ENCODE measurements at regions not wholly inside any gene's neighbourhood (a gene's known extent, or its start where the extent isn't known, plus 50 kb on each side); places are given as distances from the start of the nearest gene placed in this dataset.

DNA sequence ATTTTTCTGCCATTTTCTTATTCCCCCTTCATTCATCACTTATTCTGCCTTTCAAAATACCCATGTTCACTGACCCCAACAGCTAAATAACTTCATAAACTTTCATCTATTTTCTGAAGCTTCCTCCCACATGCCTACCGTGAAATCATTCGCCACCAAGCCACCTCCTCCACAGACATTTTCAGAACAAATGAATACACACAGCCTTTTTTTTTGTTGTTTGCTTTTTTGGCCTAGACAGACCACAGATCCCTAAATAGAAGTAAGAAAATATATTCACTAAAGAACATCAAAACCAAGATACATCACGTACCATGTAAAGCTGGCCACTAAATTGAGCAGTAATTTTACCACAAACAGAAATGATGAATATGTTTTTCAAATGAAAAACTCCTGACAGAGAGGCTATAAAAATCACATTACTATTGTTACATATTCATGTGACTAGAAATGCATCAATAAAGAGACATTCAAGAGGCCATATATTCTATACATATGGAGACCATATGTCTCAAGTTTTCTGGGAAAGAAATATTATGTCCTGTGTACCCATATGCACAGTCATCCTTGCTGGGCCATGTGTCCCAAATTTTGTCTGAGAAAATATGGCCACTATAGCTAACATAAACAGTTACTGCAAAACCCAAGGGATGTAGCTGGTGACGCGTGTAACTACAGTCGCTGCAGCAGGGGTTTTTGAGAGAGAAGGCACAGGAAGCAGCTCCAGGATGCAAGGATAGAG, 200.3 kb downstream of the FBXO15 start:
- H3K36me3 Mint-ChIP-seq: no peaks in the 10 kb centered on the region
- H3K27me3 Mint-ChIP-seq: peaks cover 3% of the 10 kb centered on the region
- DNase-seq: no peak
- no peak overlapping the region for H3K27ac Mint-ChIP-seq
- H3K4me1 Mint-ChIP-seq: peaks cover 3% of the 10 kb centered on the region
- CTCF ChIA-PET: no interaction called here
- H3K4me3 Mint-ChIP-seq: no peak overlapping the region
- H3K9me3 Mint-ChIP-seq: no peaks in the 10 kb centered on the region

DNA sequence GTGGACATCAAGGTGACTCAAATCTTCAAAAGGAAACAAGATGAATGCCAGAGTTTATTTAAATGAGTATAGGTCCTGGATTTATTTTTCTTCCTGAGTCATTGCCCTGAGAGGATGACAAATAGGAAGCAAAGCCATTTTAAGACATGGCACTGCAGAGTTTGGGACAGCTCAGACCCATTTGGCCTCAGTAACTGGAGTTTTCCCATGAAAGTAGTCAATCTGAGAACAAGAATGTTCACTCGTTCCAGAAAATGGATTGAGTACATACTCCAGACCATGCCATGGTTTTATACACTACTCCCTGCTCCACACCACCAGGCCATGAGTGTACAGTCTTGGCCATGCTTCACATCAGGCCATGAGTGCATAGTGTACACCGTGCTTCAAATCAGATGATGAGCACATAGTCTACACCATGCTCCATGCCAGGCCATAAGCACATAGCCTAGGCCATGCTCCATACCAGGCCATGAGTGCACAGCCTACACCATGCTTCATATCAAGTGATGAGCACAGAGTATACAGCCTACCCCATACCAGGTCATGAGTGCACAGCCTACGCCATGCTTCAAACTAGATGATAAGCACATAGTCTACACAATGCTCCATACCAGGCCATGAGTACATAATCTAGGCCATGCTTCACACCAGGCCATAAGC, 202.4 kb downstream of the FBXO15 start:
- Mint-ChIP-seq H3K9me3 (no peaks in the 10 kb centered on the region), H3K27me3 (no peaks in the 10 kb centered on the region), H3K36me3 (no peaks in the 10 kb centered on the region), H3K4me3 (no peak overlapping the region), H3K27ac (no peak overlapping the region), H3K4me1 (no peaks in the 10 kb centered on the region)
- CTCF ChIA-PET: no interaction called here
- DNase-seq: no peak

GRCh38 chr18:73944715-73945114, 202.9 kb downstream of the FBXO15 start:
- Mint-ChIP-seq H3K36me3 (no peaks in the 10 kb centered on the region), H3K4me1 (no peaks in the 10 kb centered on the region), H3K27me3 (no peaks in the 10 kb centered on the region), H3K27ac (no peak overlapping the region), H3K9me3 (no peaks in the 10 kb centered on the region), H3K4me3 (no peak overlapping the region)
- CTCF ChIA-PET: no interaction called here
- no peak for DNase-seq

GRCh38 chr18:73943763-73944162, 203.9 kb downstream of the FBXO15 start:
- CTCF ChIA-PET: no interaction called here
- Mint-ChIP-seq H3K36me3 (no peaks in the 10 kb centered on the region), H3K4me1 (no peaks in the 10 kb centered on the region), H3K27ac (no peak overlapping the region), H3K27me3 (no peaks in the 10 kb centered on the region), H3K4me3 (no peak overlapping the region), H3K9me3 (no peaks in the 10 kb centered on the region)
- no peak for DNase-seq

GRCh38 chr18:73942956-73943355, 204.7 kb downstream of the FBXO15 start:
- H3K27me3 Mint-ChIP-seq: no peaks in the 10 kb centered on the region
- H3K27ac Mint-ChIP-seq: no peak overlapping the region
- no peaks in the 10 kb centered on the region for H3K9me3 Mint-ChIP-seq
- H3K4me1 Mint-ChIP-seq: no peaks in the 10 kb centered on the region
- no peaks in the 10 kb centered on the region for H3K36me3 Mint-ChIP-seq
- H3K4me3 Mint-ChIP-seq: no peak overlapping the region
- CTCF ChIA-PET: no interaction called here
- DNase-seq: no peak

- Mint-ChIP-seq H3K4me1 (no peaks in the 10 kb centered on the region), H3K36me3 (no peaks in the 10 kb centered on the region), H3K27ac (no peak overlapping the region), H3K4me3 (no peak overlapping the region), H3K27me3 (no peaks in the 10 kb centered on the region), H3K9me3 (no peaks in the 10 kb centered on the region)
- CTCF ChIA-PET: no interaction called here
- DNase-seq: no peak
These were observed 205.5 kb downstream of the FBXO15 start for GRCh38 chr18:73942081-73942625.

DNA sequence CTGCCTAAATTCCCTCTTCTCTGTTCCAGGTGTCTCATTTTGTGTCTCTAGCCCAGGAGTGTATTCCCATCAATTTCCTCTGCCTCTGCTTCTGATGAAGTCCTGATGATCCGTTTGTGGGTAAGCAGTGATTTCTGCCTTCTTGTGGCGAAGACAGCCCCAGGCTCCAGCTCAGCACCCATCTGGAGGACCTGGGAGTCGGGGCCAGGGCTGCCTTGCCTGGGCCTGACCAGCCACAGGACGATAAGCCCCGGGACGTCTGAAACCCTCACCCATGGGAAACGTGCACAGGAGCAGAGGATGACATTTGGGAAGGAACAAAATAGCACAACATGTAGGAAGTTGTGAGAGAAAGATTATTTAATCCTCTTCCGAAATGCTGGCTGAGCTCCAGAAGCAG, 206.9 kb downstream of the FBXO15 start:
- Mint-ChIP-seq H3K36me3 (no peaks in the 10 kb centered on the region), H3K4me1 (no peaks in the 10 kb centered on the region)

GRCh38 chr18:73939391-73939790, 208.2 kb downstream of the FBXO15 start:
- Mint-ChIP-seq H3K9me3 (no peaks in the 10 kb centered on the region), H3K4me3 (no peak overlapping the region), H3K27ac (no peak overlapping the region), H3K27me3 (no peaks in the 10 kb centered on the region), H3K36me3 (no peaks in the 10 kb centered on the region), H3K4me1 (no peaks in the 10 kb centered on the region)
- CTCF ChIA-PET: no interaction called here
- no peak for DNase-seq

More for the DNA sequence above, 206.9 kb downstream of the FBXO15 start:
- Mint-ChIP-seq H3K4me3 (no peak overlapping the region), H3K27me3 (no peaks in the 10 kb centered on the region), H3K27ac (no peak overlapping the region), H3K9me3 (no peaks in the 10 kb centered on the region)
- CTCF ChIA-PET: no interaction called here
- no peak for DNase-seq

GRCh38 chr18:73933685-73934084, 213.9 kb downstream of the FBXO15 start:
- H3K27ac Mint-ChIP-seq: no peak overlapping the region
- no peak overlapping the region for H3K4me3 Mint-ChIP-seq
- DNase-seq: no peak
- H3K36me3 Mint-ChIP-seq: no peaks in the 10 kb centered on the region
- no peaks in the 10 kb centered on the region for H3K4me1 Mint-ChIP-seq
- H3K27me3 Mint-ChIP-seq: peaks cover 3% of the 10 kb centered on the region
- CTCF ChIA-PET: no interaction called here
- H3K9me3 Mint-ChIP-seq: no peaks in the 10 kb centered on the region

DNA sequence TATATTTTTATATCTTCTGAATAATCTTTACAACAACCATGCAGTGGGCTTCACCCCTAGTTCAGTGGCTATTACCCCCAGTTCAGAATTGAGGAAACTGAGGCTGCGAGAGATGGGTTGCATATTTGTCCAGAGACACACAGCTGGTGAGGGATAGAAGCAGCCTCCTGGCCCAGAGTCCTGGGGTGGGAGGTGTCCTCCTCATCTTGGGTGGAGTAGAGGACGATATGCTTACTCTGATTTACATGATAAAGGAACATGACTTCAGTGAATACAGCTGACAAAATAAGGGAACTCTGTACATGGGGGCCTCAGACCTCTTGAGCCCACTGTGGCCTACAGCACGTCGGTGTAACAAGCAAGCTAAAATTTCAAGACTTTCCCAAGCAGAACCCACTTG, 214.7 kb downstream of the FBXO15 start:
- no peak for DNase-seq
- CTCF ChIA-PET: no interaction called here
- Mint-ChIP-seq H3K27ac (no peak overlapping the region), H3K9me3 (no peaks in the 10 kb centered on the region), H3K4me3 (no peak overlapping the region), H3K36me3 (no peaks in the 10 kb centered on the region), H3K27me3 (peaks cover 3% of the 10 kb centered on the region), H3K4me1 (no peaks in the 10 kb centered on the region)

DNA sequence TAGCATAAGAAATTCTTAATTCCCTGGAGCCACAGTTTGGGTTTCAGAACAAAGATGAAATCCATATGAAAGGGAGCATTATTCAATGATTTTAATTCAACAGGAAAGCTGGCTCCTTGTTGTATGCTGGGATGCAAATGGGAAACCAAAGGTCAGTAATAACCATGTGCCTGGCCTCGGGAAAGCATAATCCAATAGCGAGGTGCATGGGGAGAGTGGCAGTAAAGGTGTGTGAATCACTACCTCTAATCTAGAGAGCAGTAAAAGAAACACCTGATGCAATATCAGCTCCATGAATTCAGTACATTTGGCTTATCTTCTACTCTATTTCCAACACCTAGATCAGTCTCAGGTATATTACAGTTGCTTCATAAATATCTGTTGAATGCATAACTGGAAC, 220.1 kb downstream of the FBXO15 start:
- Mint-ChIP-seq H3K36me3 (no peaks in the 10 kb centered on the region), H3K4me3 (no peak overlapping the region), H3K4me1 (no peaks in the 10 kb centered on the region), H3K27me3 (peaks cover 6% of the 10 kb centered on the region), H3K9me3 (no peaks in the 10 kb centered on the region), H3K27ac (no peak overlapping the region)
- DNase-seq: no peak
- CTCF ChIA-PET: no interaction called here

GRCh38 chr18:73924836-73925235, 222.8 kb downstream of the FBXO15 start:
- Mint-ChIP-seq H3K36me3 (no peaks in the 10 kb centered on the region), H3K9me3 (no peaks in the 10 kb centered on the region), H3K27ac (no peak overlapping the region), H3K27me3 (peaks cover 3% of the 10 kb centered on the region), H3K4me1 (no peaks in the 10 kb centered on the region), H3K4me3 (no peak overlapping the region)
- no peak for DNase-seq
- CTCF ChIA-PET: no interaction called here

- H3K36me3 Mint-ChIP-seq: no peaks in the 10 kb centered on the region
- no peak overlapping the region for H3K4me3 Mint-ChIP-seq
- CTCF ChIA-PET: no interaction called here
- DNase-seq: no peak
- H3K27ac Mint-ChIP-seq: no peak overlapping the region
- H3K4me1 Mint-ChIP-seq: no peaks in the 10 kb centered on the region
- no peaks in the 10 kb centered on the region for H3K9me3 Mint-ChIP-seq
- H3K27me3 Mint-ChIP-seq: peaks cover 3% of the 10 kb centered on the region
These were observed 223.3 kb downstream of the FBXO15 start for GRCh38 chr18:73924307-73924706.

- CTCF ChIA-PET: no interaction called here
- H3K4me3 Mint-ChIP-seq: no peak overlapping the region
- no peak for DNase-seq
- H3K4me1 Mint-ChIP-seq: no peaks in the 10 kb centered on the region
- H3K9me3 Mint-ChIP-seq: no peaks in the 10 kb centered on the region
- H3K27me3 Mint-ChIP-seq: peaks cover 3% of the 10 kb centered on the region
- no peaks in the 10 kb centered on the region for H3K36me3 Mint-ChIP-seq
- H3K27ac Mint-ChIP-seq: no peak overlapping the region
These were observed 223.8 kb downstream of the FBXO15 start for GRCh38 chr18:73923866-73924265.

DNA sequence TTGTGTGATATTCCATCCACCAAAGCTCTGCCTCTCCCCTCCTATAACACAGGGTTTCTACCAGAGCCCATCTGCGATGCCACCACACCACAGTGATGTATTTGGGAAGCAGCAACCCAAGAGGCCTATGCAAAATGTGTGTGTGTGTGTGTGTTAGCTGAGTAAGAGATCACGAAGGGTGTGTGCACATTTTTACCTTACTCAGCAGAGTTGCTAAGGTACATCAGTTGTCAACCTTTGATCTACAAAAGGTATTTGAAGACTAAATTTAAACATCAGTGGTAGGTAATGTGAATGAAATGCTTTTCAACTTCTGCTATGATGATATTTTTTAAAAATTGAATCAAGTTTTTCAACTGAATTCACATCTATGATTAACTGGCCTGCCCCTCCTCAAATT, 227.6 kb downstream of the FBXO15 start:
- no peaks in the 10 kb centered on the region for H3K9me3 Mint-ChIP-seq
- CTCF ChIA-PET: no interaction called here
- DNase-seq: no peak
- no peak overlapping the region for H3K27ac Mint-ChIP-seq
- H3K36me3 Mint-ChIP-seq: no peaks in the 10 kb centered on the region
- no peaks in the 10 kb centered on the region for H3K4me1 Mint-ChIP-seq
- no peak overlapping the region for H3K4me3 Mint-ChIP-seq
- no peaks in the 10 kb centered on the region for H3K27me3 Mint-ChIP-seq

Measured in activated naive CD4-positive, alpha-beta T cell treated with anti-CD3 and anti-CD28 coated beads, Interleukin-2, amount 10 ng/mL, durations not matched to agents 7 days and 5 days (primary cell).